OCI-LY1 (cell line): ENCODE measurements at regions not wholly inside any gene's neighbourhood (a gene's known extent, or its start where the extent isn't known, plus 50 kb on each side); places are given as distances from the start of the nearest gene placed in this dataset.
A peak's percentile ranks its signal among the peaks of the same experiment; 100 is the strongest.

ENCODE experiments used
- H2AFZ ChIP-seq: fragments of 200-600 bp; sonication (generic), shearing (Covaris generic); 2 replicates; pipeline ENCODE4 v1.6.0; 2014; ENCODE audit warnings: antibody characterized with exemption, mild to moderate bottlenecking, low read length
- H3F3A ChIP-seq: fragments of 200-600 bp; sonication (generic), shearing (Covaris generic); 2 replicates; pipeline ENCODE4 v1.6.0; 2014; ENCODE audit warnings: mild to moderate bottlenecking, antibody characterized with exemption, low read length, moderate library complexity; ENCODE audit not compliant: insufficient read depth
- H3K27ac ChIP-seq: fragments of 200-600 bp; sonication (generic); 2 replicates; pipeline ENCODE4 v1.5.1; 2014; ENCODE audit warnings: low read length, mixed run types, mild to moderate bottlenecking, low read depth; ENCODE audit not compliant: poor library complexity, severe bottlenecking
- H3K27me3 ChIP-seq: fragments of 200-600 bp; sonication (generic); 2 replicates; pipeline ENCODE4 v1.6.0; 2014; ENCODE audit warnings: antibody characterized with exemption, mild to moderate bottlenecking, low read length, moderate library complexity; ENCODE audit not compliant: insufficient read depth
- H3K36me3 ChIP-seq: fragments of 200-600 bp; sonication (generic); 2 replicates; pipeline ENCODE4 v1.6.1; 2014; ENCODE audit warnings: mild to moderate bottlenecking, antibody characterized with exemption, low read length, moderate library complexity, mixed read lengths; ENCODE audit not compliant: insufficient read depth
- H3K4me1 ChIP-seq: fragments of 200-600 bp; sonication (generic); 2 replicates; pipeline ENCODE4 v1.5.1; 2014; ENCODE audit warnings: mild to moderate bottlenecking, low read length, moderate library complexity; ENCODE audit not compliant: insufficient read depth, severe bottlenecking
- H3K4me2 ChIP-seq: fragments of 200-600 bp; sonication (generic), shearing (Covaris generic); 2 replicates; pipeline ENCODE4 v1.6.1; 2014; ENCODE audit warnings: low read length
- H3K4me3 ChIP-seq: fragments of 200-600 bp; sonication (generic); 2 replicates; pipeline ENCODE4 v1.5.1; 2014; ENCODE audit warnings: low read length, low read depth, mild to moderate bottlenecking, mixed read lengths; ENCODE audit not compliant: poor library complexity, severe bottlenecking
- H3K79me2 ChIP-seq: fragments of 200-600 bp; shearing (Covaris generic); 2 replicates; pipeline ENCODE4 v1.6.1; 2016; ENCODE audit warnings: mixed run types, low read length, mixed read lengths; ENCODE audit not compliant: insufficient read depth
- H3K9ac ChIP-seq: fragments of 200-600 bp; sonication (generic), shearing (Covaris generic); 2 replicates; pipeline ENCODE4 v1.6.1; 2014; ENCODE audit warnings: mild to moderate bottlenecking, low read length, mixed read lengths
- H3K9me2 ChIP-seq: fragments of 200-600 bp; sonication (generic), shearing (Covaris generic); 2 replicates; pipeline ENCODE4 v1.6.1; 2014; ENCODE audit warnings: low read depth, mild to moderate bottlenecking, low read length, mixed read lengths
- H3K9me3 ChIP-seq: fragments of 200-600 bp; shearing (Covaris generic); 2 replicates; pipeline ENCODE4 v1.6.1; 2014; ENCODE audit warnings: low read length, mixed read lengths
- H4K20me1 ChIP-seq: fragments of 200-600 bp; sonication (generic), shearing (Covaris generic); 2 replicates; pipeline ENCODE4 v1.6.0; 2016; ENCODE audit warnings: mild to moderate bottlenecking, low read length; ENCODE audit not compliant: insufficient read depth
- EZH2 ChIP-seq: fragments of 200-600 bp; sonication (generic), shearing (Covaris generic); IDR thresholded peaks from 2 replicates; pipeline ENCODE4 v1.8.0; 2017; ENCODE audit warnings: borderline replicate concordance, mixed run types, mild to moderate bottlenecking, antibody characterized with exemption, low read length, moderate library complexity, mixed read lengths
- TF ChIP-seq, protein P1 (sequence below): fragments of 200-600 bp; sonication (generic), shearing (Covaris generic); IDR thresholded peaks from 2 replicates; pipeline ENCODE4 v1.5.1; 2017; ENCODE audit warnings: mild to moderate bottlenecking, antibody characterized with exemption, low read length, moderate library complexity, mixed read lengths

DNA sequence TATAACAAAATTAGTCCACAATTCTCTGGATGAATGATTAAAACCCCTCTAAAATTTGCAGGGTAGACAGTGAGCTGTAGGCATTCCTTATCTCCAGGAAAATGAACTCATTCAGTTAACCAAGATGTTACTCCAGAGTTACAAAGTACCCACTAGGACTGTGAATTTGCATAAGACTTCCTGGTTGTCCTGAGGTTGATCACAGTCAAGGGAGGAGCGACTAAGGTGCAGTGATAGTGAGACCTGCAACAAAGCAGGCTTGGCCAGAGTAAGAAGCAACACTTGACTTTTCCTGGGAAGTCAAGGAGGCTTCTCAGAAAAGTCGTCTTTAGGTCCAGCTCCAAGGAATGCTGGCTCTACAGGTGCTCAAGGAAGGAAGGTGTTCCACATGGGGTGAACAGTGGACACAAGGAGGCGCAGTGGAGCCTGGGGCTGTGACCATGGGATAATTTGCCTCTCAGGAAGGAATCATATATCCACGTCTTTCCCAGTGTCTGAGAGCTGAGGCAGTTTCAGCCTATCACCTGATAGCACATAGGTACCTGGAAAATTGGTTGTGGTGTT is 821.1 kb upstream of the EEF2KMT start:
- Histone ChIP-seq H3K79me2 (no peaks in the 10 kb centered on the region), H3K9ac (no peak overlapping the region), H3K9me3 (no peaks in the 10 kb centered on the region), H3F3A (no peaks in the 10 kb centered on the region), H3K27ac (no peak overlapping the region), H3K27me3 (no peaks in the 10 kb centered on the region), H3K9me2 (no peaks in the 10 kb centered on the region), H4K20me1 (no peaks in the 10 kb centered on the region), H3K4me2 (no peak overlapping the region), H2AFZ (no peak overlapping the region), H3K4me3 (no peak overlapping the region), H3K4me1 (no peaks in the 10 kb centered on the region), H3K36me3 (no peaks in the 10 kb centered on the region)
- TF ChIP-seq, protein P1, sequence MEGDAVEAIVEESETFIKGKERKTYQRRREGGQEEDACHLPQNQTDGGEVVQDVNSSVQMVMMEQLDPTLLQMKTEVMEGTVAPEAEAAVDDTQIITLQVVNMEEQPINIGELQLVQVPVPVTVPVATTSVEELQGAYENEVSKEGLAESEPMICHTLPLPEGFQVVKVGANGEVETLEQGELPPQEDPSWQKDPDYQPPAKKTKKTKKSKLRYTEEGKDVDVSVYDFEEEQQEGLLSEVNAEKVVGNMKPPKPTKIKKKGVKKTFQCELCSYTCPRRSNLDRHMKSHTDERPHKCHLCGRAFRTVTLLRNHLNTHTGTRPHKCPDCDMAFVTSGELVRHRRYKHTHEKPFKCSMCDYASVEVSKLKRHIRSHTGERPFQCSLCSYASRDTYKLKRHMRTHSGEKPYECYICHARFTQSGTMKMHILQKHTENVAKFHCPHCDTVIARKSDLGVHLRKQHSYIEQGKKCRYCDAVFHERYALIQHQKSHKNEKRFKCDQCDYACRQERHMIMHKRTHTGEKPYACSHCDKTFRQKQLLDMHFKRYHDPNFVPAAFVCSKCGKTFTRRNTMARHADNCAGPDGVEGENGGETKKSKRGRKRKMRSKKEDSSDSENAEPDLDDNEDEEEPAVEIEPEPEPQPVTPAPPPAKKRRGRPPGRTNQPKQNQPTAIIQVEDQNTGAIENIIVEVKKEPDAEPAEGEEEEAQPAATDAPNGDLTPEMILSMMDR, result peak; percentile 26; the same call in 1 of the 2 replicates
- no peak for TF ChIP-seq EZH2

DNA sequence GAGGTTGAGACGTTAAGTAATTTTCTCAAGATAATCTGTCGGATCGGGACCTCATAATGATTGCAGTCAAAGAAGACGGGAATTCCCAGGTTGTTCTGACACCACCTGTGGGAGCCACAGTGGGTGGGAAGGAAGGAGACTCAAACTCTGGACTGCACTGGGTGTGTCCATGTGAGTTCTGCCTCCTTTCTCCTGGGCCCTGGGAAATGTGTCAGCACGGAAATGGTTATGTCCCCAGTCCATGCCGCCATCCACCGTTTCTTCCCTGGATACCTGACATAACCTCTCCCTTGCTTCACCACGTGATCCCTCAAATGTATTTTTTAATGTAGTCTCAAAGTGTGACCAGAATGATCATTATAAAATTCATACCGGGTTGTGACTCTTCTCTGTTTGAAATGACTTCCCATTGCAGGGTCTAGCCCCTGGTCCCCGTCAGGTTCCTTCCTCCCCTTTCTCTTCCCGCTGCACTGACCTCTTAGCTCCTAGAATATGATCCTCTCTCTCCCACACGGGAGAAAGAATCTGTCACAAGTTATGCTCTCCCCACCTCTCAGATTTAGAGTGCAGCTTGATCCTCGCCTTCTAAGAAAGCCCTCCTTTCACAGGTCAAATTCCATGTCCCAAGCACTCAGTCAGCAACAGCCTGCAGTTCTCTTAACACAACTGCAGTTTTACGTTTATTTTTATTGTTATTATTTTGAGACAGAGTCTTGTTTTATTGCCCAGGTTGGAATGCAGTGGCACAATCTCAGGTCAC is 820.0 kb upstream of the EEF2KMT start:
- TF ChIP-seq, protein P1, result no peak
- TF ChIP-seq EZH2, result no peak
- Histone ChIP-seq H3F3A (no peaks in the 10 kb centered on the region), H3K27ac (no peak overlapping the region), H3K79me2 (no peaks in the 10 kb centered on the region), H3K4me3 (no peak overlapping the region), H2AFZ (no peak overlapping the region), H4K20me1 (no peaks in the 10 kb centered on the region), H3K9me3 (no peaks in the 10 kb centered on the region), H3K4me2 (no peak overlapping the region), H3K9ac (no peak overlapping the region), H3K9me2 (no peaks in the 10 kb centered on the region), H3K36me3 (no peaks in the 10 kb centered on the region), H3K27me3 (no peaks in the 10 kb centered on the region), H3K4me1 (no peaks in the 10 kb centered on the region)

DNA sequence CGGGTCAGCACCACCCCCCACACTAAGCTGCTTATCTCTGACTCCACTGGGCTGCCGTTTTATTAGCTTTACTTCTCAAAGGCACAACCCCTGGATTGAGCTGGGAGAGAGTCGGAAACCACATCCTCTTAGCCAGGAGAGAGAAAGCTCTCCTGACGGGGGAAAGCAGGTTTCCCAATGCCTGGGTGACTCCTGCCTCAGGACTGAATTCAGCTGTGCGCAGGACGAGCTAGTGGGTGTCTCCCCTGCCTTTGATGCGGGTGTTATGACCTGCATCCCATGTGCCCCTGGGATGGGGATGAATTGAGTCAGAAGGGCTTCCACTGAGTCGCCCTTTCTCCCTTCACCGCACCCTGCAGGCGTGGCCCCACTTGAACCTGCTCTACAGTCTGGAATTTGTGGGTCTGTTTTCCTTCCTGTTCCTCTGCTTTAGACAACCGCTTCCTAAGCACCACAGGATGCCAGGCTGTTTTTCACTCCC is 819.2 kb upstream of the EEF2KMT start:
- no peaks in the 10 kb centered on the region for H3K9me2 ChIP-seq
- no peaks in the 10 kb centered on the region for H3F3A ChIP-seq
- H3K4me3 ChIP-seq, result no peak overlapping the region
- H2AFZ ChIP-seq, result no peak overlapping the region
- no peak overlapping the region for H3K4me2 ChIP-seq
- no peaks in the 10 kb centered on the region for H4K20me1 ChIP-seq
- H3K79me2 ChIP-seq, result no peaks in the 10 kb centered on the region
- H3K36me3 ChIP-seq, result no peaks in the 10 kb centered on the region
- H3K9ac ChIP-seq, result no peak overlapping the region
- TF ChIP-seq, protein P1, result no peak
- no peak for TF ChIP-seq EZH2
- no peak overlapping the region for H3K27ac ChIP-seq
- no peaks in the 10 kb centered on the region for H3K4me1 ChIP-seq
- H3K27me3 ChIP-seq, result no peaks in the 10 kb centered on the region
- no peaks in the 10 kb centered on the region for H3K9me3 ChIP-seq
